HUES6 (cell line): ENCODE measurements at regions not wholly inside any gene's neighbourhood (a gene's known extent, or its start where the extent isn't known, plus 50 kb on each side); places are given as distances from the start of the nearest gene placed in this dataset.
"Not testable (repeated sequence)": the region's sequence is repeated elsewhere in the genome, so short reads cannot be mapped to it uniquely, and the experiment has no call there.

Experiments
- H3K27ac ChIP-seq: 2 replicates; pipeline ENCODE4 v1.7.0; 2013; ENCODE audit warnings: low read depth, mild to moderate bottlenecking, low read length, inconsistent platforms
- H3K27me3 ChIP-seq: 2 replicates; pipeline ENCODE4 v1.6.1; 2013; ENCODE audit warnings: low read length; ENCODE audit not compliant: control insufficient read depth, insufficient read depth
- H3K36me3 ChIP-seq: 2 replicates; pipeline ENCODE4 v1.6.1; 2013; ENCODE audit warnings: low read length; ENCODE audit not compliant: control insufficient read depth, insufficient read depth
- H3K4me1 ChIP-seq: 2 replicates; pipeline ENCODE4 v1.6.1; 2013; ENCODE audit warnings: low read length; ENCODE audit not compliant: control insufficient read depth, insufficient read depth
- H3K4me3 ChIP-seq: 2 replicates; pipeline ENCODE4 v1.5.1; 2013; ENCODE audit warnings: low read depth, low read length
- H3K9ac ChIP-seq: one replicate; pipeline ENCODE4 v1.6.1; 2013; ENCODE audit warnings: mild to moderate bottlenecking, low read length
- H3K9me3 ChIP-seq: 2 replicates; pipeline ENCODE4 v1.6.1; 2013; ENCODE audit warnings: low read depth, low read length; ENCODE audit not compliant: control insufficient read depth, insufficient read depth

- Histone ChIP-seq H3K9ac (no peak overlapping the region), H3K9me3 (peaks cover 23% of the 10 kb centered on the region), H3K36me3 (no peaks in the 10 kb centered on the region), H3K27ac (no peak overlapping the region), H3K27me3 (no peaks in the 10 kb centered on the region), H3K4me1 (no peaks in the 10 kb centered on the region), H3K4me3 (no peak overlapping the region)
These were observed 221.1 kb downstream of the OR4A5 start for GRCh38 chr11:54927704-54928103.

- no peaks in the 10 kb centered on the region for H3K27me3 ChIP-seq
These were observed 224.3 kb downstream of the OR4A5 start for GRCh38 chr11:54930930-54931329.

GRCh38 chr11:54944211-54944610 lies 237.6 kb downstream of the OR4A5 start:
- Histone ChIP-seq H3K9ac (no peak overlapping the region), H3K4me1 (no peaks in the 10 kb centered on the region), H3K27ac (no peak overlapping the region), H3K4me3 (no peak overlapping the region), H3K27me3 (no peaks in the 10 kb centered on the region), H3K9me3 (peaks cover 69% of the 10 kb centered on the region), H3K36me3 (no peaks in the 10 kb centered on the region)

More at GRCh38 chr11:54930930-54931329, 224.3 kb downstream of the OR4A5 start:
- Histone ChIP-seq H3K9ac (no peak overlapping the region), H3K27ac (no peak overlapping the region), H3K36me3 (no peaks in the 10 kb centered on the region), H3K4me3 (no peak overlapping the region), H3K4me1 (no peaks in the 10 kb centered on the region), H3K9me3 (peaks cover 40% of the 10 kb centered on the region)

GRCh38 chr11:54946424-54946823 lies 239.8 kb downstream of the OR4A5 start:
- no peak overlapping the region for H3K9ac ChIP-seq
- peaks cover 48% of the 10 kb centered on the region for H3K9me3 ChIP-seq

GRCh38 chr11:54947175-54947574 lies 240.5 kb downstream of the OR4A5 start:
- not testable (repeated sequence) for H3K36me3 ChIP-seq, H3K27ac ChIP-seq, H3K9ac ChIP-seq, H3K27me3 ChIP-seq, H3K4me3 ChIP-seq, H3K4me1 ChIP-seq
- peaks cover 43% of the 10 kb centered on the region for H3K9me3 ChIP-seq

More at GRCh38 chr11:54946424-54946823, 239.8 kb downstream of the OR4A5 start:
- Histone ChIP-seq H3K27me3 (no peaks in the 10 kb centered on the region), H3K27ac (no peak overlapping the region), H3K4me3 (no peak overlapping the region), H3K36me3 (no peaks in the 10 kb centered on the region), H3K4me1 (no peaks in the 10 kb centered on the region)

GRCh38 chr11:54979375-54979774 lies 272.7 kb downstream of the OR4A5 start:
- no peak overlapping the region for H3K27ac ChIP-seq
- H3K9ac ChIP-seq = no peak overlapping the region
- no peak overlapping the region for H3K4me3 ChIP-seq
- no peaks in the 10 kb centered on the region for H3K4me1 ChIP-seq
- H3K36me3 ChIP-seq = no peaks in the 10 kb centered on the region
- peaks cover 94% of the 10 kb centered on the region for H3K9me3 ChIP-seq
- no peaks in the 10 kb centered on the region for H3K27me3 ChIP-seq

GRCh38 chr11:54985731-54986130 lies 276.2 kb upstream of the TRIM48 start:
- no peaks in the 10 kb centered on the region for H3K36me3 ChIP-seq
- H3K4me1 ChIP-seq = no peaks in the 10 kb centered on the region
- H3K4me3 ChIP-seq = no peak overlapping the region
- H3K27me3 ChIP-seq = no peaks in the 10 kb centered on the region
- H3K27ac ChIP-seq = no peak overlapping the region
- H3K9ac ChIP-seq = no peak overlapping the region
- peaks cover 52% of the 10 kb centered on the region for H3K9me3 ChIP-seq

GRCh38 chr11:55028837-55029236 lies 233.1 kb upstream of the TRIM48 start:
- not testable (repeated sequence) for H3K27me3 ChIP-seq, H3K4me3 ChIP-seq, H3K4me1 ChIP-seq, H3K36me3 ChIP-seq, H3K9ac ChIP-seq, H3K27ac ChIP-seq
- H3K9me3 ChIP-seq = peaks cover 87% of the 10 kb centered on the region

- peaks cover 89% of the 10 kb centered on the region for H3K9me3 ChIP-seq
- H3K4me1 ChIP-seq = no peaks in the 10 kb centered on the region
- no peak overlapping the region for H3K27ac ChIP-seq
- no peaks in the 10 kb centered on the region for H3K36me3 ChIP-seq
- H3K9ac ChIP-seq = no peak overlapping the region
- no peak overlapping the region for H3K4me3 ChIP-seq
- H3K27me3 ChIP-seq = no peaks in the 10 kb centered on the region
These were observed 207.2 kb upstream of the TRIM48 start for GRCh38 chr11:55054723-55055122.

GRCh38 chr11:55084588-55084987 lies 177.4 kb upstream of the TRIM48 start:
- not testable (repeated sequence) for H3K4me3 ChIP-seq, H3K27ac ChIP-seq, H3K27me3 ChIP-seq, H3K4me1 ChIP-seq, H3K36me3 ChIP-seq, H3K9ac ChIP-seq
- H3K9me3 ChIP-seq = peaks cover 55% of the 10 kb centered on the region

GRCh38 chr11:55106391-55106790 lies 155.6 kb upstream of the TRIM48 start:
- no peaks in the 10 kb centered on the region for H3K27me3 ChIP-seq
- no peaks in the 10 kb centered on the region for H3K36me3 ChIP-seq
- H3K4me1 ChIP-seq = no peaks in the 10 kb centered on the region
- H3K27ac ChIP-seq = no peak overlapping the region
- H3K4me3 ChIP-seq = no peak overlapping the region
- no peak overlapping the region for H3K9ac ChIP-seq
- peaks cover 45% of the 10 kb centered on the region for H3K9me3 ChIP-seq
